Activated CD4-positive, alpha-beta T cell treated with anti-CD3 and anti-CD28 coated beads for 24 hours (primary cell): ENCODE measurements at regions not wholly inside any gene's neighbourhood (a gene's known extent, or its start where the extent isn't known, plus 50 kb on each side); places are given as distances from the start of the nearest gene placed in this dataset.

Source experiments
- DNase-seq, 2 donors: peaks; one replicate each; pipeline ENCODE4 v3.0.0-alpha.2; 2020; ENCODE audit warnings: low read depth in 2 of 2

DNA sequence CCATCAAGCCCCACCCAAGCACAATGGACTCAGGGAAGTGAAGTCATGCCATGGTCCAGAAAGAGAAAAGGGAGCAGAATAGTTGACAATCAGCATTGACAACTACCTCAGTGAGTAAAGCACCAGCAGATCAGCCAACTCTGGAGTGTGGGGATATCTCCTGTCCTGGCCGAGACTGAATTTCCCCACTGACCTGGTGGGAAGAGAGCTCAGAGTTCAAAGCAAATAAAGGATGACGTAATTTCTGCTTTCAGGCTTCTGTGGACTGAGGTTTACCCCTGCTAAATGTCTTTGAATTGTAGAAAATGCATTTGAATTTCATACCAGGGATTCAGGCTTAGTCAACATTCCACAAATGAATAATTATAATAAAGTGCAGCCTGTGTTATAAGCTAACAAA, 152.9 kb downstream of the CBLN1 start:
- no peak for DNase-seq

GRCh38 chr16:49127103-49127502, 154.5 kb downstream of the CBLN1 start:
- DNase-seq: no peak

DNA sequence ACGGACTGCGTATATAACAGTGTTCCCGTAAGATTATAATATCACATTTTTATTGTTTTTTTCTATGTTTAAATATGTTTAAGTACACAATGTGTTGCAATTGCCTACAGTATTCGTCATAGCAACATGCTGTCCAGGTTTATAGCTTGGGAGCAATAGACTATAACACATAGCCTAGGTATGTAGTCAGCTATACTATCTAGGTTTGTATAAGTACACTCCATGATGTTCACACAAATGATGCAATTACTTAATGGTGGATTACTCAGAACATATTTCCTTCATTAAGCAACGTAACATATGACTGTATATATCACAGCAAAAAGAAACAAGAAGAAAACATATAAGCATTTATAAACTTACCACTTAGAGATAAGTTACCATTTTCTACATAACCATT, 160.0 kb downstream of the CBLN1 start:
- no peak for DNase-seq

- no peak for DNase-seq
Observed at GRCh38 chr16:49120631-49121030, 161.0 kb downstream of the CBLN1 start.

GRCh38 chr16:49116873-49117272, 164.8 kb downstream of the CBLN1 start:
- no peak for DNase-seq

DNA sequence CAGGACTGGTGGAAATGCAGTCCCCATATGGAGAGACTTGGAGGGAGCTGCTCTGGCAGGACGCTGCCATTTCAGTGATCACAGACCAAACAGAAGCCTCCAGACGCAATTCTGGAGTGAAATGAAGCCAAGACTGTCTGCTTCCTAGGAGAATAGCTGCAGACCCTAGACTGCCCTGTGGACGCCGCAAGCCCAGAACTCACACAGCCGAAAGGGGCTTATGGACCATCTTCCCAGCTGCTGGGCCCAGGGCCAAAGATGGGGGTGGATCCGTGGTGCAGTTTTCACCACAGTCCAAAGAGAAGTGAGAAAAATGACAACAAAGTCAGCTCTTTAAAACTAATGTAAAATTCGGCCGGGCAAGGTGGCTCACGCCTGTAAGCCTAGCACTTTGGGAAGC, 165.7 kb downstream of the CBLN1 start:
- DNase-seq: no peak

- DNase-seq: no peak
Observed at GRCh38 chr16:49112754-49113153, 168.9 kb downstream of the CBLN1 start.

GRCh38 chr16:49111351-49111750, 170.3 kb downstream of the CBLN1 start:
- DNase-seq: no peak

GRCh38 chr16:49108611-49109010, 173.0 kb downstream of the CBLN1 start:
- no peak for DNase-seq

GRCh38 chr16:49103298-49103697, 178.3 kb downstream of the CBLN1 start:
- no peak for DNase-seq

- DNase-seq: no peak
Observed at GRCh38 chr16:49101997-49102396, 179.6 kb downstream of the CBLN1 start.

GRCh38 chr16:49100366-49100765, 181.3 kb downstream of the CBLN1 start:
- DNase-seq: no peak

- no peak for DNase-seq
Observed at GRCh38 chr16:49097964-49098363, 183.7 kb downstream of the CBLN1 start.

DNA sequence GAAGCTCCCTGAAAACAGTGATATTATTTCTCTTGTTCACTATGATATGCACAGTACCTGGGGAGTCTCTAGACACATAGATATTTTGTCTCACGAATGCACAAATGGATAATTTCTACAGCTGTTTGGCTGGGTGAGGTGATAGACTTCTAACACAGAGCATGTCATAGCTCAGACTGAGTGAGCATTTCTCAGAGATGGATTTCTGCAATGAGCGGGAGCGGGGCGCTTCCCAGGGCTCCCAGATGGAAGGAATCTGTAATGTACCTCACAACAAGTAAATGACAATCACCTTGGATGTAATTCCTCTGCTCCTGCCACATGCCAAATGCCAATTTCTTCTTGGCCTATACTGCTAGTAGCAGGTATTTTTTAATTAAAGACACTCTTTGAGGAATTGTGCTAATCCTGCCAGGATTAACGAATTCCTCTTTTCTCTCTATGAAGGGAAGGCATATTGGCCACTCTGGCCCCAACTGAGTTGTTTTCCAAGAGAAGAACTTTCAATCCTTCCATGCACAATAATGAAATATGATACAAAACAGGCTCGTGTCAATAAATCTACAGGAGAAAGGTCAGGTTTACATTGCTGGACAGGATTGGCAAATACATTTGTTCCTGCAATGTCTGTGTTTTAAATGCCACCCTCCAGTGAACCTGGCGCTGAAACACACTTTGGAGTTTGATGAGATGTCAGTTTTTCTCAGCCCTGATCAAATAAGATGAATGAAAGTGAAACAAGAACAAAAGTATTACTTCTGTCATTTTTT, 185.3 kb downstream of the CBLN1 start:
- no peak for DNase-seq

DNA sequence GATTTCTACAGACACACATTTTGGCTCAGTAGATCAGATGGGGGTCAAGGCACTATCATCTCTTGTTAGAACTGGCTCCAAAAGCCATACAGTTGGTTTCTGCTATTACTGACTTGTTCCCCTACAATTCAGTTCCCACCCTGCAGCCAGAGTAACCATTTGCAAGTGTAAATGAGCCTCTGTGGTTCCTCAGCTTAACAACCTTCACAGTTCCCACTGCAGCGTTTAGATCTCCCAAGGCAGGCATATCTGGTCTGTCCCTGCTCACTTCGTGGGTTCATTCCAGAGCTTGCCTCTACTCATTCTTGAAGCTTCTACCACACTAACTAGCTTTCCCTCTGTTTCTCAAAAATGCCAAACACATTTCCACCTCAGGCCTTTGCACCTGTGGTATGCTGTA, 186.1 kb downstream of the CBLN1 start:
- DNase-seq: no peak

- no peak for DNase-seq
Observed at GRCh38 chr16:49094471-49094870, 187.2 kb downstream of the CBLN1 start.

DNA sequence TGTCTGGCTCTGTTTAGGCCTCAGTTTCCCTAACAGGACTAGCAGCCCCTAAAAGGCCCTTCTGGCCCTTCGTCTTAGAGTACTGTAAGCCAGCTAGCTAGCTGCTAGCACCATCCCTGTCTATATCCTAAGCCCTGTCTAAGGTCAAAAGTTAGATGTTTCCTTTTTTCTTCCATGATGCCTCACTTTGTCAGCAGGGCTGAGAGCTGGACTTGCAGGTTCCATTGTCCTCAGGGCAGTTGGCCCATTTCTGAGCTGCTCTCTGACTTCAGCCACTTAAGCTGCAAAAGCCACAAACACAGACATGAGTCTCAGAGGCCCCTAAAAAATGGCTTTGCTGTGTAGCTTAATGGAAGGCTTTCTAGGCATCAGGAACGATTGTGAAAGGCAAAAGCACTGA, 187.7 kb downstream of the CBLN1 start:
- no peak for DNase-seq

- no peak for DNase-seq
Observed at GRCh38 chr16:49092704-49093103, 188.9 kb downstream of the CBLN1 start.

- DNase-seq: no peak
Observed at GRCh38 chr16:49089533-49089932, 192.1 kb downstream of the CBLN1 start.

DNA sequence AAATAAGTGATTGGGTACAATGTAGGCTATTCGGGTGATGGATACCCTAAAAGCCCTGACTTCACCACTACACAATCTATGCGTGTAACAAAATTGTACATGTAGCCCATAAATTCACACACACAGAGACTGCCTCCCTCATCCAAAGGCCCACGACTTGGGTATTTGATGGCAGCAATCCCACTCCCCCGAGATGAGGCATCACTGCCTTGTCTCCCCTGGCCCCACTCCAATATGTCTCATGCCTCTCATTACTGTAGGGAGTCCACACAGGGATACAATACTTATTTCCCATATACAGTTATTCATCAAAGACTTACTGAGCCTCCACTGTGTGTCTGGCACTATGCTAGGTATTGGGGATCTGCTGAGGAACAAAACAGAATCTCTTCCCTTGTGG, 192.6 kb downstream of the CBLN1 start:
- DNase-seq: no peak

DNA sequence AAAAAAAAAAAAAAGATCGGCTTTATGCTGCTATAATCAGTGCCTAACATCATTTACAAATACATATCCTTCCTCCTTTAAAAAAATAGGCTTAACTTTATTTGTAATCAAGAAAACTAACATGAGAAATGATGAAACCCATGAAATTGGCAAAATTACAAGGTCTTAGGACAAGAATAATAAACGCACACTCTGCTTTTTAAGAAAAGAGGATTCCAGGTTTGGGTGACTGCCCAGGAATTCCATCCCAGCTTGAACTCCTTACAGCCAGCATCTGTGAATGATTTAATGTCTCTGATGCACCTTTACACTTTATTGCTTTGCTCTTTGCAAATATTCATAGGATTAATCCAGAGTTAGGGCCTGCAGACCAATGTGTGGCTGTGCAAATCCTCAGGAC, 196.0 kb downstream of the CBLN1 start:
- DNase-seq: no peak

- no peak for DNase-seq
Observed at GRCh38 chr16:49084628-49085390, 196.8 kb downstream of the CBLN1 start.

GRCh38 chr16:49081554-49081953, 200.1 kb downstream of the CBLN1 start:
- no peak for DNase-seq
